Ramos (cell line): ENCODE measurements at regions not wholly inside any gene's neighbourhood (a gene's known extent, or its start where the extent isn't known, plus 50 kb on each side); places are given as distances from the start of the nearest gene placed in this dataset.
"Not testable (repeated sequence)": the region's sequence is repeated elsewhere in the genome, so short reads cannot be mapped to it uniquely, and the experiment has no call there.

ENCODE experiments used
- in situ Hi-C: fragments of 300-500 bp; cut with MboI; formaldehyde crosslinking; loops from one replicate; pipeline ENCODE4 v1.14.3; 2022; ENCODE audit warnings: low sequenced_read_pairs; ENCODE audit not compliant: unreplicated experiment

DNA sequence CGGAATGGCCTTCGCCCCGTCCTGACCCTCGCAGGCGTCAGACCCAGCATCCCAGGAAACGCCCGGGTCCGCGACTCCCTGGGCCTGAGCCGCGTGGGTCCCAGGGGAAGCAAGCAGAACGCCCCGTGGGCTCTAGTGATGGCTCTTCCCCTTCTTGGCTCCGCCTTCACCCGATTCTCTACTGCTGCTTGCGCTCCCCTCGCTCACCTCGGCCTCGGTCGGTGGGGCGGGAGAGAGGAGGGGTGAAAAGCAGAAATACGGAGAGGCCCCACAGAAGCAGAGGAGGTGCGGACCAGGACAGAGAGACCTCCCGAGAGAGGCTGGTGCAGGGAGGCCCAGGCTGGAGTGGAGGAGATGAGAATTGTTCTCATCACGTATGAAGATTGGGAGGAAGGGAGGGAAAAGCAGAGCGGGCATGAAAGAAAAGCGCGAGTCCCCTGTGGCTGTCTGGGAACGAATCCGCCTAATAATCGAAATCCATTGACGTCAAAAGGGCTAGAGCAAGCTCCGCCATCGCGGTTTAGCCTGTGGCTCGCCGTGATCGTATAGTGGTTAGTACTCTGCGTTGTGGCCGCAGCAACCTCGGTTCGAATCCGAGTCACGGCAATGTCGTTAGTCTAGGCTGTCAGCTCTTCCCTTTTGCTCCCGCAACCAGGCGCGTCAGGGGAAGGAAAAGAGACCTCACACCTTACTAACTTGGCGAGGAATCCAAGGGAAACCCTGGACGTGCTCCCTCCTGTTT, 128.9 kb upstream of the NBPF11 start:
- in situ Hi-C loops: not testable (repeated sequence)

GRCh38 chr1:148279002-148279542, 127.0 kb upstream of the NBPF11 start:
- in situ Hi-C loops: not testable (repeated sequence)

DNA sequence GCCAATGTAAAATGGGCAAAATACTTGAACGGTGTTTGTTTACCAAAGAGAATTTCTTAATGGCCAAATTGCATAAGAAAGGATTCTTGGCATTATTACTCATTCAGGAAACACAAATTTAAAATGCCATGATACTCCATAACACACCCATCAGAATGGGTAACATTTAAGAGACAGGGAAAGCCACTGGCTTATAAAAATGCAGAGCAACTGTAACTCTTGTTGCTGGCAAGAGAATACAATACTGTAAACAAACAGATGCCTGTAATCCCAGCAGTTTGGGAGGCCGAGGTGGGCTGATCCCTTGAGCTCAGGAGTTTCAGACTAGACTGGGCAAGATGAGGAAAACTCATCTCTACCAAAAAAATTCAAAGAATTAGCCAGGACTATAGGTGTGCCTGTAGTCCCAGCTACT, 125.8 kb upstream of the NBPF11 start:
- in situ Hi-C loops: not testable (repeated sequence)

DNA sequence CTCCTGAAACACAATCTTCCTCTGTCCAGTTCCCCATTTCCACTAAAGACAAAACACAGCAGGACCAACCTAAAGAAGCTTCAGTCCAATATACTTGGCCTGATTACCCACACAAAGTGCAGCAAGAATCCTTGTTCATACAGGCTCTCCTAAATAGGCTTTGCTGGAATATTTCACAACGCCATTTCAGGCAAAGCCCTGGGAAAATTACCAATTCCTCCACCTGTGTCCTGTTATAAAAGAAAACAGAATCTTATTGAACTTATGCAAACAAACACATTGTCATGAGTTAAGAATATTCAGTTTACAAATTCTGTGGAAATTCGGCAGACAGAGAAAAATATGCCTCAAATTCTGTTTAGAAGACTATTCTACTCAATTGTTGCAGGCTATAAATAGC, 115.0 kb upstream of the NBPF11 start:
- in situ Hi-C loops: loop anchor here (10.0 kb wide), 1 partner anchor 48 kb away; no protein-coding TSS in a partner anchor

DNA sequence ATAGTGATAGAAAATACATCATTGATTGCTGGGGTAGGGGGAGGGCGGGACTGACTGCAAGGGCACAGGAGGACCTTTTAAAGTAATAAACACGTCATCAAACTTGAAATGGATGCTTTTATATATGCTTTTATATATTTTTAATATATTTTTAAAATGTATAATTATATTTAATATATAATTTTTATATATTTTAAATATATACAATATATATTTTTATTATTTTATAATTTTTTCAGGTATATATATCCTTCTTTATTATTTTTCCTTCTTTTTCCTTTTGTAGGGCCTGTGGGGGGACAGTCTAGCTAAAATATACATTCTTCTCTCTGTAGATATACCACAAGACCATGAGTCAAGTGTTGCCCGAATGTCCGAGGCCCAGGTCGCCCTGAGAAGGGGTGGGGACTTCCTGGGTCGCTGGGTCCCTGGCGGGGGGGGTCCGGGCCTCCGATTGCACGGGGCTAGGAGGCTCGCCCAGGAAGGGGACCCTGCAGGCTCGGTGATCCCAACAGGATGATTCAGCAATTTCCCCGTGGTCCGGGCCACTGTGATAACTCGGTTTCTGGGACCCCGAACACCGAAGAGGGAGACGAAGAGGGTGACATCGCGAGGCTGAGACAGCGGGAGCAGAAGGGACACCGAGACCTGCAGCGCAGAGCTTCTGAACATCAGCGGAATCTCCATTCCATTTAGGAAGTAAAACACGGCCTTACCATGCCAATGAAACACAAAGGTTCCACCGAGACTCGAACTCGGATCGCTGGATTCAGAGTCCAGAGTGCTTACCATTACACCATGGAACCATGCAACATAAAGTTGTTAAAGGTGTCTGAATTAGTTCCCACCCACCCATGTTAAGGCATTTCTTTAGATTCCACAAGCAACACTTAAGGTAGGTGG, 112.5 kb upstream of the NBPF11 start:
- in situ Hi-C loops: loop anchor here (10.0 kb wide), 1 partner anchor 50 kb away; no protein-coding TSS in a partner anchor

GRCh38 chr1:148263906-148264255, 111.8 kb upstream of the NBPF11 start:
- in situ Hi-C loops: loop anchor here (10.0 kb wide), 1 partner anchor 51 kb away; no protein-coding TSS in a partner anchor

- in situ Hi-C loops: loop anchor here (10.0 kb wide), 1 partner anchor 51 kb away; no protein-coding TSS in a partner anchor
Measured at GRCh38 chr1:148263128-148263905, 111.2 kb upstream of the NBPF11 start.

- in situ Hi-C loops: loop anchor here (10.0 kb wide), 1 partner anchor 53 kb away; no protein-coding TSS in a partner anchor
Measured at GRCh38 chr1:148261684-148262083, 109.6 kb upstream of the NBPF11 start.

GRCh38 chr1:148257886-148258285, 105.8 kb upstream of the NBPF11 start:
- in situ Hi-C loops: not testable (repeated sequence)

DNA sequence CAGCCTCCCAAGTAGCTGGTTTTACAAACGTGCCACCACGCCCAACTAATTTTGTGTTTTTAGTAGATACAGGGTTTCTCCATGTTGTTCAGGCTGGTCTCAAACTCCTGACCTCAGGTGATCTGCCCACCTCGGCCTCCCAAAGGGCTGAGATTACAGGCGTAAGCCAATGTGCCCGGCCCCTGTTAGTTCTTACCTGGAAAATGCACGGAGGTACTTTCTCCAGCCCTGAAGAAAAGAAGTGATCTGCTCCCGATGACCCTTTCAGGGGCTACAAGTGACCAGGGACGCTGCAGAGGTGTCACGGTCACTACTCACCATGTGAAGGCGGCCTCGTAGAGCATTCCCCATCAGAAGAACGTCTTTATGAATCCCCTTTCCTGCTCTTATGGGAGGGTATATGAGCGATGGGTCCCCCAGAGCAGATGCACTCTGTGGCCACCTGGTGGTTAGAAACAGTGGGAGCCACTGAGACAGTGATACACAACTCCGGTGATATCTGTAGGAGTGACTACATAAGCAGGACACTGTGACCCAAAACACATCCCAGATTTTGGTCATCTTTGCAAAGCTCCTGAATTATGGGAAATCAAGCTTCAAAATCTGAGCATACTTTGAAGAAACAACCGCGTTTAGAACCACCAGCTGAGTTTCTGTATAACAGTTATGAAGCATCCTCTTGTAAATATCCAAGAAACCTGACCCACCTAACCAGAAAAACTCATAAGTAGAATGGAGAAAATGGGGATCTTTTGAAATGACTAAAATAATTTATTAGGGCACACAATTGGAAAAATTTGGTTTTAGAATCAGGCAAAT, 102.7 kb upstream of the NBPF11 start:
- in situ Hi-C loops: not testable (repeated sequence)

- in situ Hi-C loops: not testable (repeated sequence)
Measured at GRCh38 chr1:148253808-148254207, 101.7 kb upstream of the NBPF11 start.

DNA sequence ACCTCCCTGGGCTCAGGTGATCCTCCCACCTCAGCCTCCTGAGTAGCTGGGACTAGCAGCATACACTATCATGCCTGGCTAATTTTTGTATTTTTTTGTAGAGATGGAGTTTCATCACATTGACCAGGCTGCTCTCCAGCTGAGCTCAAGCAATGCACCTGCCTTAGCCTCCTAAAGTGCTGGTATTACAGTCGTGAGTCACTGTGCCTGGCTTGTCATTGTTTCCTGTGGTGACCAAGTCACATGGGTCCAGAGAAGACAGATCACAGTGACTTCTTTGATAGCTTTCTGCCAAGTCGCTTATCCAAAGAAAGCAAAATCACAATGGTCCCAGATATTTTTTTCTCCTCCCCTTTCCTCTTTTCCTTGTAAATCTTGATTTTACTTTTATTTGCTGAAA, 96.7 kb upstream of the NBPF11 start:
- in situ Hi-C loops: not testable (repeated sequence)

GRCh38 chr1:148246258-148246861, 94.3 kb upstream of the NBPF11 start:
- in situ Hi-C loops: not testable (repeated sequence)

DNA sequence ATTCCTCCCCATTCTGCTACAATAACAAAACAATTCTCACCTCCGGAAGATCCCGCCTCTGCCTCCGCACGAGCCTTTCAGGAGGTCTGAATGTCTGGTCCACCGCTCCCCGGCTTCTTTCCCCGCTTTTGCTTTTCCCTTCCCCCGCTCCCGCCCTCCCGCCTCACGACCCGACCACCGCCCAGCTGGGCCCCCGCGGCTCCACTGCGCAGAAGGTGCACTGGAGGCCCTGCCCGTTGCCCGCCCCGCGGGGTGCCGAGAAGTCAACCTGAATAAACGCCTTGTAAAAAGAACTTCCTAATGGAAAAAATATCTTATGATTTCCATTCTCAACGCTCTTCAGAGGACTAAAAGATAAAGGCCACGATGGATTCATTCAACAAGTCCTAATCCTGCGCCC, 93.8 kb upstream of the NBPF11 start:
- in situ Hi-C loops: not testable (repeated sequence)

DNA sequence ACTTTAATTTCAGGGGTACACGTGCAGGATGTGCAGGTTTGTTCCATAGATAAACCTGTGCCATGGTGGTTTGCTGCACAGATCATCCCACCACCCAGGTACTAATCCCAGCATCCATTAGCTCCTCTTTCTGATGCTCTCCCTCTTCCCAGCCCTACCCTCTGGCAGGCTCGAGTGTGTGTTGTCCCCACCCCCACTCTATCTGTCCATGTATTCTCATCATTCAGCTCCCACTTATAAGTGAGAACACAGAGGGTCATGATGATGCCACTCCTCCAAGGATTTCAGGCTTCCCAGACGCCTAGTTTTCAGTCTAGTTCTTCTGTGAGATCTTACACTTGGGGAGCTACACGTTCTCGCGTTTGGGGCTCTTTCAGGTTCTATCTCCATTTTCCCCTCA, 93.4 kb upstream of the NBPF11 start:
- in situ Hi-C loops: not testable (repeated sequence)

GRCh38 chr1:148233250-148233649, 81.2 kb upstream of the NBPF11 start:
- in situ Hi-C loops: not testable (repeated sequence)

DNA sequence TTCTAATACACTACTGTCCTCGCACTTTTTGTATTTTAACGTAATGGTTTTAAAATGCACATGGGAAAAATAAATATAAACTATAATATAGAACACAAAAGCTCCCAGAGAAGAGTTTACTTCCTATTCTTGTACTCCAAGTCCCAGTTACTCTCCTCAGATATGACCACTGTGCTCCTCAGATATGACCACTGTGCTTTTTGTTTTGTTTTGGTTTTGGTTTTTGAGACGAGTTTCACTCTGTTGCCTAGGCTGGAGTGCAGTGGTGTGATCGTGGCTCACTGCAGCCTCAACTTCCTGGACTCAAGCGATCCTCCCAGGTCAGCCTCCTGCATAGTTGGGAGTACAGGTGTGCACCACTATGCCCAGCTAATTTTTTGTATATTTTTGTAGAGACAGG, 76.8 kb upstream of the NBPF11 start:
- in situ Hi-C loops: not testable (repeated sequence)

DNA sequence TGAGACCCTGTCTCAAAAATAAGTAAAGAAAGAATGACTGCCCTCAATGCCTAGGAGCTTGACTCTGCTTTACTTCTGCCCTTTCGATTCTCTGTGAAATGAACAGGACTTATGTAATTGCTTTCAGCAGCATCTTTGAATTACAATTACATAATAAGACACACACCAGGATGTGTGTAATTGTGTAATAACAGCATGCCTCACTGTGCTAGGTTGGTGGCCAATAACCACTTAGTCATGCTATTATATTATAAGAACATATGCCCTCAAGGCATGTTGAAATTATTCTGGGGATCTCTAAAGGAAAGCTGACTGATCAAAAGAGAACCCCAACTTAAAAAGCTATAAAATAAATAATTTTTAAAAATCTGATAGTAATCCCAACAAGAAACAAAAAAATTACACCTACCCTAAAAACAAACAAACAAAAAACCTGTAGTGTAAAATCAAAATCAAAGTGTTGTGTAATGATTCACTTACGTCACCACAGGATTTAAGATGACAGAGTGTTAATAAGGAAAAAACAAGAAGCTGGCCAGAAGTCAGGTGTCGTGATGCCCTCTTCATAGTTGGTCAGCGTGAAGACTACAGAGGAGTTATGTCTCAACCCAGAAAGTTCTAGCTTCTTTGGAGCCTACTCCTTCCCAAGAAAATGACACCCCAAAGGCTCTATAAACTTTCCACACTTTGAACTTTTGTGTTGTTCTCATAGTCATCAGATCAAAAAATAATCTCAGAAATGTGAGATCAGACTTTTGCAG, 70.5 kb upstream of the NBPF11 start:
- in situ Hi-C loops: not testable (repeated sequence)
